Islet precursor cell (in vitro differentiated cells): ENCODE measurements at regions not wholly inside any gene's neighbourhood (a gene's known extent, or its start where the extent isn't known, plus 50 kb on each side); places are given as distances from the start of the nearest gene placed in this dataset.

Source experiments
- DNase-seq: peaks from one replicate; pipeline ENCODE4 v3.0.0-alpha.2; 2018

- DNase-seq: no peak
These were observed 128.5 kb upstream of the GALNT2 start for GRCh38 chr1:229938551-229938950.

GRCh38 chr1:229940684-229941083 lies 126.4 kb upstream of the GALNT2 start:
- DNase-seq: no peak

- no peak for DNase-seq
These were observed 125.9 kb upstream of the GALNT2 start for GRCh38 chr1:229941160-229941559.

GRCh38 chr1:229941831-229942230 lies 125.2 kb upstream of the GALNT2 start:
- no peak for DNase-seq

- DNase-seq: no peak
These were observed 124.5 kb upstream of the GALNT2 start for GRCh38 chr1:229942501-229942900.

DNA sequence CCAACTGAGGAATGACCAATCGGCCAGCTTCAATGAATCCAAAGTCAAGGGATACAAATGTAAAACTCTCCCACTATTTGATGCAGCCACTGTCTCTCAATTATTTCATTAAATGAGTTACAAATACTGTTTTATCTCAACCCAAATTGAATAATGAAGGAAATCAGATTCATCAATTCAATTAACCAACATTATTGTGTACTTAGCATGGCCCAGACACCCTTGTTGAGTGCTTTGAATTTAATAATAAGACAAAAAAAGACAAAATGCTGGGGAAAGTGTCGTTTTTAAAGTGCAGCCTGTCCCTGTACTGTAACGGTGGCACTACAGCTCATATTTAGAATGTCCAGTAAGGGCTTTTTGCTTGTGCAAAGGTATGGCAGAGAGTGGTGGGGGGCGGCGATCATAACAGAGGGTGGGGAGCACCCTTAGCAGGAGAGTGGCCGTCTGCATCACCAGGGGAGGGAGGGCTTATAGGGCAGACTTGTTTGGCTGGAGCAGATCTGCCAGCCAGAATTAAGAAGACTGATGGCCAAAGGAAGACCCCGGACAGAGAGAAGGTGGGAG lies 123.8 kb upstream of the GALNT2 start:
- no peak for DNase-seq

GRCh38 chr1:229943988-229944743 lies 122.9 kb upstream of the GALNT2 start:
- DNase-seq: no peak

GRCh38 chr1:229945795-229946194 lies 121.2 kb upstream of the GALNT2 start:
- no peak for DNase-seq

GRCh38 chr1:229947968-229948367 lies 119.1 kb upstream of the GALNT2 start:
- DNase-seq: no peak

GRCh38 chr1:229948438-229948837 lies 118.6 kb upstream of the GALNT2 start:
- no peak for DNase-seq

- no peak for DNase-seq
These were observed 117.5 kb upstream of the GALNT2 start for GRCh38 chr1:229949500-229949899.

DNA sequence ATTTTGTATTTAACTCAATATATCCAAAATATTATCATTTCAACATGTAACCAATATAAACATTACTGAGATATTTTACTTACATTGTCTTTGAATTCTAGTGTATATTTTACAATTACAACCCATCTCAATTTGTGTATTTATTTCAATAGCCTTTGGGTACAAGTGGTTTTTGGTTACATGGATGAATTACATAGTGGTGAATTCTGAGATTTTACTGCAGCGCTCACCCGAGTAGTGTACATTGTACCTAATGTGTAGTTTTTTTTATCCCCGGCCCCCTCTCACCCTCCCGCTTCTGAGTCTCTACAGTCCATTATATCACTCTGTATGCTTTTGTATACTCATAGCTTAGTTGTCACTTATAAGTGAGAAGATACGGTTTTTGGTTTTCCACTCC lies 117.0 kb upstream of the GALNT2 start:
- DNase-seq: no peak

DNA sequence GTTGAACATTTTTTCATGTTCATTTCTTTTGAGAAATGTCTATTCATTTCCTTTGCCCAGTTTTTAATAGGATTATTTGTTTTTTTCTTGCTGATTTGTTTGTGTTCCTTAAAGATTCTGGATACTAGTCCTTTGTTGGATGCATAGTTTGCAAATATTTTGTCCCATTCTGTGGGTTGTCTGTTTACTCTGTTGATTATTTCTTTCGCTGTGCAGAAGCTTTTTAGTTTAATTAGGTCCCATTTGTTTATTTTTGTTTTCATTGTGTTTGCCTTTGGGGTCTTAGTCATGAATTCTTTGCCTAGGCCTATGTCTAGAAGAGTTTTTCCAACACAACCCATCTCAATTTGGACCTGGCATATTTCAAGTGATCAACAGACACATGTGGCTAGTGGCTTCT lies 116.1 kb upstream of the GALNT2 start:
- DNase-seq: no peak

DNA sequence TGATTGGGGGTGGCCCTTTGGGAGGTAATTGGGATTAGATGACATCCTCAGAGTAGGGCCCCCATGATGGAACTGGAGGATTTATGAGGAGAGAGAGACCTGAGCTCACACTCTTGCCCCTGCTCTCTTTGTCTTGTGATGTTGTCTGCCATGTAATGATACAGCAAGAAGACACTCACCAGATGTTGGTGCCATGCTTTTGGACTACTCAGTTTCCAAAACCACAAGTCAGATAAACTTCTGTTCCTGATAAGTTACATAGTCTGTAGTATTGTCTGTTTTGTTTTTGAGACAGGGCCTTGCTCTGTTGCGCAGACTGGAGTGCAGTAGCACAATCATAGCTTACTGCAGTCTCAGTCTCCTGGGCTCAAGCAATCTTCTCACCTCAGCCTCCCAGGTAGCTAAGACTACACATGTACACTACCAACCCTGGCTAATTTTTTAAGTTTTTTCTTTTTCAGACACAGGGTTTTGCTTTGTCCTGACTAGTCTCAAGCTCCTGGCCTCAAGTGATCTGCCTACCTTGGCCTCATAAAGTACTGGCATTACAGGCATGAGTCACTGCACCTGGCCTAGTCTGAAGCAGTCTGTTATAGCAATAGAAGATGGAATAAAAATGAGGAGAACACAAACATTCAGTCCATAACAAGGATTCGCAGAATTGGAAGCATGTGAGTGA lies 115.0 kb upstream of the GALNT2 start:
- DNase-seq: no peak

- no peak for DNase-seq
These were observed 114.1 kb upstream of the GALNT2 start for GRCh38 chr1:229952670-229953520.

DNA sequence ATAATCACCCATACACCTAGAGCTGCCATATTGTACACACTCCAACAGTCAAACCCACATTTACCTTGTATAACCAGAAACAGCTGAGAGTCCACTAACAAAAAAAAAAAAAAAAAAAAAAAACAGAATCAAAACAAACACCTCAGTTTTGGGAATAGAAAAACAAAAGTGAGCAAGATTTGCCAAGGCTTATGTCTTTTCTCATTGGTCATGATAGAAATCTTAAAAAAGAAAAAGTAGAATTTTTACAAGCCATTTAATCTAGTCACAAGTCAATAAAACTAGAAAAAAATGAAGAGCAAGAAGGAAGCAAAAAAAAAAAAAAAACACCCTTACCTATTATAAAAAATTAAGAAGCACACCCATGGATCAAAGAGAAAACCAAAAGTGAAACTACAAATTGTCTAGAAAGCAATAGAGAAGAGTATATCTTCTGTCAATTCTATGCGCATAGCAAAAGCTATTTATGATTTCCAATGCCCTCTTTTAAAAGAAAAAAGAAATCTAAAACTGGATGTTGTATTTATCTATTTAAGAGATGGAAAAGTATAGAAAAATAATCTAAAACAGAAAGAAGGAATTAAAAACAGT lies 113.2 kb upstream of the GALNT2 start:
- DNase-seq: no peak

DNA sequence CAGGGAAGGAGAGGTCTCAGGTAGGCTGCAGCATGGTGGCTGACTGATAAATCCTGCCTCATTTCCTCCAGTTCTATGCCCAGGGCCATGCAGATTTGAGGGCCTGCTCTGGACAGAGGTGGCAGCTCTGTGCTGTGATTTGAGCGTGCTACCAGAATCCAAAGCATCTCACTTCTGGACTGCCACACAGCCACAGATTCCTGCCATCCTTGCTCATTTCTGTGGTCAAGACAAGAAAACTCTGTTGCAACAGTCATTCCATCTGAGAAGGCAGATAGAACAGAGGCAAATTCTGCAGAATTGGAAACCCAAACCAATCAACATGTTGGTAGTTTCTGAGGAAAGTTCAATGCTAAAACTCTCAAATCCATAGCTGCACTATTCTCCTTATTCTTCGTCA lies 102.8 kb upstream of the GALNT2 start:
- no peak for DNase-seq

DNA sequence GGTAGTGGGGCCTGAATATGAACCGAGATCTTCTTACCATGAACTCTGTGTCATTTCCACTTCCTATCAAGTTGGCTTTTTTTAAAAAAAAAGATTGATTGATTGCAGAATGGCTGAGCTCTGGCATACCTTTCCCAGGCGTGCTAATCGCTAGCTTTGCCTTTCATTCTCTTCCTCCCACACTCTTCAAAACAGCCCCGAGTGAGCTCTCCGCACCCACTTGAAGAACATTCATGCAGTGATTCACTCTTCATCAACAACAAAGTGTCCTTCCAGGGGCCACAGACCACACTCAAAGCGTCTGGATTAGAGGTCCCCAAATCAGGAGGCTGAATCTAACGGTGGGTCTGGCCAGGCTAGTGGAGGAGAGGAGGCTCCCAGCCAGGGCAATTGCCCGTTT lies 96.3 kb upstream of the GALNT2 start:
- no peak for DNase-seq

DNA sequence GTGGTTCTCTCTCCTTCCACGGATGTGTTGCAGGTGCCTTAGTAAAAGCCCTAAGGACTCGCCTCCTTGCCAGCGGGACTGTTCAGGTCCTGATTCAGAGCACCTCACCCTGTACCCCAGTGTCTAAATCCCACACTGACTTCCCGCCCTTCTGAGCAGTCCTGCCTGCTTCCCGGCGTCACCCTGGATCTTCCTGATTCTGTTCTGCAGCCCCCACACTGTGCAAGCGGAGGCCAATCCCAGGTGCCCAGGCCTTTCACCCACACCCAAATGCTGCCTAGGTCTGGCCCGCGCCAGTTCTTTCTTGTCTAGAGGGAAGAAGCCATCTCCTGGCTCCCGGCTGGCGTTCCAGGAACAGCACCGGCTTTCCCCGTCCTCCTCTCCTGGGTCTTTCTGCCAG lies 95.9 kb upstream of the GALNT2 start:
- no peak for DNase-seq

GRCh38 chr1:229972600-229973296 lies 94.3 kb upstream of the GALNT2 start:
- DNase-seq: peak; percentile 59

DNA sequence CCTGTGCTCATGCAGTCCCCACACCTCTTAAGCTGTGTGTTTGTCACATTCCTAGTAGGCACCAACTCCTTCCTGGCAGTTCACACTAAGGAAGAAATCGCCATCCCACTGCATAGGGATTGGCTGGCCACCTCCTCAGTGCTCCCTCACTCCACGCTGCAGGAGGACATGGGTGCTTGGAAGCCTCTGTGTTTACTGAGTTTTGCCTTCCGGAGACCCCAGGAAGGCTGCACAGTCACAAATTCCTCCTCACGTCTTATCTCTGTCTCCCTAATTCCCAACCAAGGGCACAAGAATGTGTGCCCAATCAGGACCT lies 93.8 kb upstream of the GALNT2 start:
- DNase-seq: no peak

- DNase-seq: no peak
These were observed 92.0 kb upstream of the GALNT2 start for GRCh38 chr1:229975047-229975446.

- no peak for DNase-seq
These were observed 87.0 kb upstream of the GALNT2 start for GRCh38 chr1:229980009-229980408.
